Esophagus muscularis mucosa (tissue), 4 donors: ENCODE measurements at regions not wholly inside any gene's neighbourhood (a gene's known extent, or its start where the extent isn't known, plus 50 kb on each side); places are given as distances from the start of the nearest gene placed in this dataset.

Source experiments
- DNase-seq: peaks from one replicate; pipeline ENCODE4 v3.0.0-alpha.2; 2017; ENCODE audit errors: extremely low spot score
- H3K27ac ChIP-seq, 4 donors: fragments of 200-600 bp; sonication (generic); replicated peaks in 1 of 4; 1 replicate in 3 of 4; 2 replicates in 1 of 4; pipeline ENCODE4 v1.5.1; 2016 to 2019; ENCODE audit warnings: mild to moderate bottlenecking in 1 of 4
- H3K27me3 ChIP-seq, 4 donors: fragments of 200-600 bp; sonication (generic); one replicate each; pipeline versions ENCODE4 v1.5.1 to v1.6.0; 2016 to 2019
- H3K36me3 ChIP-seq, 4 donors: fragments of 200-600 bp; sonication (generic); one replicate each; pipeline ENCODE4 v1.5.1; 2016 to 2019
- H3K4me1 ChIP-seq, 4 donors: fragments of 200-600 bp; sonication (generic); one replicate each; pipeline ENCODE4 v1.5.1; 2016 to 2019
- H3K4me3 ChIP-seq, 4 donors: fragments of 200-600 bp; sonication (generic); 1 replicate in 2 of 4; 2 replicates in 2 of 4; pipeline ENCODE4 v1.5.1; 2016 to 2019; ENCODE audit warnings: mild to moderate bottlenecking in 4 of 4, moderate library complexity in 1 of 4
- H3K9me3 ChIP-seq, 4 donors: fragments of 200-600 bp; sonication (generic); 1 replicate in 3 of 4; 2 replicates in 1 of 4; pipeline ENCODE4 v1.5.1; 2016 to 2019
- EP300 ChIP-seq: sonication (generic); formaldehyde crosslinking; IDR thresholded peaks from one replicate; pipeline ENCODE4 v1.6.1; 2017; ENCODE audit warnings: antibody characterized with exemption
- POLR2A ChIP-seq: fragments of 450-650 bp; IDR thresholded peaks from one replicate; pipeline ENCODE4 v1.6.1; 2017; ENCODE audit warnings: antibody characterized with exemption, moderate library complexity, mild to moderate bottlenecking, low read depth
- POLR2AphosphoS5 ChIP-seq, 2 donors: sonication (generic); formaldehyde crosslinking; IDR thresholded peaks; one replicate each; pipeline ENCODE4 v1.6.1; 2017; ENCODE audit warnings: antibody characterized with exemption in 2 of 2
- WGBS: methylation state at CpG from one replicate; pipeline ENCODE4 v1.1.5; 2018; 5-methylcytosine and 5-hydroxymethylcytosine counted together
- intact Hi-C: fragments of 100-400 bp; cut with DNase I; formaldehyde crosslinking; loops from one replicate; pipeline ENCODE4 v1.15.1; 2023
- TF ChIP-seq, protein P1 (sequence below), 3 experiments: fragments of 200-600 bp in 2 of 3; fragments of 450-650 bp in 1 of 3; sonication (generic) in 2 of 3; IDR thresholded peaks; one replicate each; pipeline ENCODE4 v1.5.1; 2017 to 2019; ENCODE audit warnings: antibody characterized with exemption in 3 of 3, mild to moderate bottlenecking in 2 of 3, moderate library complexity in 1 of 3

GRCh38 chr1:2929335-2929734, 91.9 kb upstream of the ACTRT2 start:
- TF ChIP-seq POLR2A (no peak), POLR2AphosphoS5 (IDR thresholded peaks at IDR 0.05) (no peak), EP300 (no peak)
- TF ChIP-seq, protein P1, sequence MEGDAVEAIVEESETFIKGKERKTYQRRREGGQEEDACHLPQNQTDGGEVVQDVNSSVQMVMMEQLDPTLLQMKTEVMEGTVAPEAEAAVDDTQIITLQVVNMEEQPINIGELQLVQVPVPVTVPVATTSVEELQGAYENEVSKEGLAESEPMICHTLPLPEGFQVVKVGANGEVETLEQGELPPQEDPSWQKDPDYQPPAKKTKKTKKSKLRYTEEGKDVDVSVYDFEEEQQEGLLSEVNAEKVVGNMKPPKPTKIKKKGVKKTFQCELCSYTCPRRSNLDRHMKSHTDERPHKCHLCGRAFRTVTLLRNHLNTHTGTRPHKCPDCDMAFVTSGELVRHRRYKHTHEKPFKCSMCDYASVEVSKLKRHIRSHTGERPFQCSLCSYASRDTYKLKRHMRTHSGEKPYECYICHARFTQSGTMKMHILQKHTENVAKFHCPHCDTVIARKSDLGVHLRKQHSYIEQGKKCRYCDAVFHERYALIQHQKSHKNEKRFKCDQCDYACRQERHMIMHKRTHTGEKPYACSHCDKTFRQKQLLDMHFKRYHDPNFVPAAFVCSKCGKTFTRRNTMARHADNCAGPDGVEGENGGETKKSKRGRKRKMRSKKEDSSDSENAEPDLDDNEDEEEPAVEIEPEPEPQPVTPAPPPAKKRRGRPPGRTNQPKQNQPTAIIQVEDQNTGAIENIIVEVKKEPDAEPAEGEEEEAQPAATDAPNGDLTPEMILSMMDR (IDR thresholded peaks at IDR 0.05): no peak
- intact Hi-C loops: no loop called here
- Histone ChIP-seq H3K36me3 (no peaks in the 10 kb centered on the region), H3K27ac (no peak overlapping the region), H3K27me3 (peaks cover 0 to 74% (median 1%) of the 10 kb centered on the region in 4 donors), H3K4me1 (peaks cover 0 to 15% (median 10%) of the 10 kb centered on the region in 4 donors), H3K4me3 (no peak overlapping the region), H3K9me3 (peaks cover 0 to 4% (median 0%) of the 10 kb centered on the region in 4 donors)
- WGBS: 81% methylated on average over 5 of the region's 5 CpGs
- DNase-seq: no peak

GRCh38 chr1:2930016-2930815, 91.1 kb upstream of the ACTRT2 start:
- TF ChIP-seq, protein P1 (IDR thresholded peaks at IDR 0.05): no peak
- TF ChIP-seq EP300: no peak
- no peak for TF ChIP-seq POLR2A
- TF ChIP-seq POLR2AphosphoS5 (IDR thresholded peaks at IDR 0.05): no peak
- Histone ChIP-seq H3K36me3 (no peaks in the 10 kb centered on the region), H3K4me3 (no peak overlapping the region), H3K9me3 (peaks cover 0 to 4% (median 0%) of the 10 kb centered on the region in 4 donors), H3K4me1 (peaks cover 0 to 15% (median 10%) of the 10 kb centered on the region in 4 donors), H3K27me3 (peaks cover 0 to 74% (median 1%) of the 10 kb centered on the region in 4 donors), H3K27ac (no peak overlapping the region)
- WGBS: 93% methylated on average over 27 of the region's 41 CpGs
- no peak for DNase-seq
- intact Hi-C loops: no loop called here

DNA sequence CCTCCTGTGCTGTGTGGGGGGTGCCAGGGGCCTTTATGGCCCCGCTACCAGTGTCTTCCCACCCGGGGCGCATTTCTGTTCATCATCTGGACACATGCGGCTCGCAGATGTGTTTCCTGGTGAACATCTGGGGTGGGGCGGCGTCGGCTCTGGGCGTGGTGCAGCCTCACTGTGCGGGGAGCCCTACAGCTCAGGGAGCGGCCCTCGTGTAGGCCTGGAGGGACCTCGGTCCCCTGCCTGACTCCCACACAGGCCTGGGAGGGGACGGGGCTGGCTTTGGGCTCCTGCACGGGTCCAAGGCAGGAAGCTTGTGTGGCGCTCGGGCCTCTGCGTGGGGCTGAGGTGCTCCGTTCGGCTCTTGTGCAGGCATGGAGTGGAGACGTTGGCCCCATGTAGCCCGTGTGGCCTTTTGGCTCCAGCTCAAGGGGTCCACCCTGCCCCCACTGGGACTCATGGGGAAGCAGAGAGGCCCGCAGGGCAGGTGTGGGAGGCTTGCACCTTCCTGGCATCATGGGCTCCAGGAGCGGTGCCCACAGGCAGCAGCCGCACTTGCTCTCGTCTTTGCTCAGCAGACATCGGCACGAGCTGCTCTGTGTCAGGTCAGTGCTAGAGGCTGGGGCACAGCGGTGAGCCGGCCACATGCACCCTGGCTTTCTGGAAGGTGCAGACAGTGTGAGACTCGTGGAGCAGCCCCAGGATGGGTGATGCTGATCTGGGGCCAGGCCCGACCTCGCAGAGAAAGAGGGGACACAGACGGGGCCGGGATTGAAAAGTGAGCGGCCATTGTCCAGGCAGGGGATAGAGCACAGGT, 90.1 kb upstream of the ACTRT2 start:
- intact Hi-C loops: no loop called here
- peaks cover 0 to 76% (median 1%) of the 10 kb centered on the region in 4 donors for H3K27me3 ChIP-seq
- DNase-seq: no peak
- TF ChIP-seq POLR2AphosphoS5 (IDR thresholded peaks at IDR 0.05) (no peak), EP300 (no peak), POLR2A (no peak)
- TF ChIP-seq, protein P1 (IDR thresholded peaks at IDR 0.05): no peak
- H3K9me3 ChIP-seq: peaks cover 0 to 4% (median 0%) of the 10 kb centered on the region in 4 donors
- H3K27ac ChIP-seq: no peak overlapping the region
- no peak overlapping the region for H3K4me3 ChIP-seq
- H3K36me3 ChIP-seq: no peaks in the 10 kb centered on the region
- peaks cover 0 to 11% (median 9%) of the 10 kb centered on the region in 4 donors for H3K4me1 ChIP-seq
- WGBS: 80% methylated on average over 20 of the region's 36 CpGs

GRCh38 chr1:2931724-2932401, 89.4 kb upstream of the ACTRT2 start:
- peaks cover 0 to 76% (median 1%) of the 10 kb centered on the region in 4 donors for H3K27me3 ChIP-seq
- TF ChIP-seq, protein P1 (IDR thresholded peaks at IDR 0.05): no peak
- TF ChIP-seq POLR2AphosphoS5 (IDR thresholded peaks at IDR 0.05) (no peak), EP300 (no peak), POLR2A (no peak)
- intact Hi-C loops: no loop called here

More at GRCh38 chr1:2931724-2932401, 89.4 kb upstream of the ACTRT2 start:
- H3K27ac ChIP-seq: no peak overlapping the region
- H3K36me3 ChIP-seq: no peaks in the 10 kb centered on the region
- H3K4me1 ChIP-seq: peaks cover 0 to 9% (median 8%) of the 10 kb centered on the region in 4 donors
- no peak for DNase-seq
- WGBS: 89% methylated on average over 16 of the region's 18 CpGs
- H3K4me3 ChIP-seq: no peak overlapping the region
- H3K9me3 ChIP-seq: peaks cover 0 to 4% (median 0%) of the 10 kb centered on the region in 4 donors
